GM19035 (cell line): ENCODE measurements at regions not wholly inside any gene's neighbourhood (a gene's known extent, or its start where the extent isn't known, plus 50 kb on each side); places are given as distances from the start of the nearest gene placed in this dataset.
"Not testable (repeated sequence)": the region's sequence is repeated elsewhere in the genome, so short reads cannot be mapped to it uniquely, and the experiment has no call there.

Experiments used
- ATAC-seq: cut with Tn5 transposase; IDR thresholded peaks from one replicate; pipeline ENCODE4 v1.9.1; 2021; ENCODE audit not compliant: unreplicated experiment

DNA sequence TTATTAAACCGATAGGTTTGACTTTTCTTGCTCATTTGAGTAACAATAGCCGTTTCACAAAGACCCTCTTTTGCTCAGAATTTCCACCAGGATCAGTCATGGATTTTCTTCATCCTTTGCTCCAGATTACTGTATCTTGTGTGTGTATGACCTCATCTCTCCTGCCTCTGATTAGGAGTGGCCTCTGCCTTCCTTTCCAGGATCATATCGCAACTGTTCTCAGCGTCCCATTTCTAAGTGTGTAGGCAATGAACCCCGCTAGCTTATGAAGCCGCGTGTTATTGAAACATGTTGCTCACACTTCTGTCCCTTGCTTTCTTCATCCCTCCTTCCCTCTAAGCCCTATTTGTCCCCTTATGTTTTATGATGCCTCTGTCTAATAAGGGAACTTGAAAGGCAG is 169.8 kb upstream of the RPS23 start:
- no peak for ATAC-seq

- no peak for ATAC-seq
Measured at GRCh38 chr5:82446809-82447208, 168.7 kb upstream of the RPS23 start.

DNA sequence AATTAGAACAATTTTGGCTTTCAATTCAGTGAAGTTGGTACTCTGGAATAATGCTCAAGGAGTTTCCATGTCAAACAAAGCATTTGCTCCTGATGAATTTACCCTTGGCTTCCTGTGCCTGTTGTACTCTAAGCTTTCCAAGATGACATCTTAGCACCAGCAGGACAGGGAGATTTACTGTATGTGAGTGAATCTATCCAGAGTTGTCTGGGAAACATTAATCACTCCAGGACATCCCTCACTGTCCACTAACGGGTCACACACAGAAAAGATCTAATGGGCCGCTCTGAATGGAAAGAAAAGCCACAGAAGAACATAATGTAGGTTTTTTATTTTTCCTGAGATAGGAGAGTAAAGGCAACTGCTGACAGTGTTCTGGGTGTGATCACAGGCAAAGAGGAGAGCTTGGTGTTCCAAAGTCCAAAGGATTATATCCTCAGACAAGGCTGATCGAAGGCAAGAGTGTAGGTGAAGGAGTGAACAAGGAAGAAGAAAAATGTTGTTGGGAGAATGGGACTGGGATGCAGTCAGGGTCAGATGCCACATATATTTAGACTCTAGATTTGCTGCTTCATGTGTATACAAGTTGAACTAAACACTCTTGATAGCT is 167.7 kb upstream of the RPS23 start:
- ATAC-seq: no peak

DNA sequence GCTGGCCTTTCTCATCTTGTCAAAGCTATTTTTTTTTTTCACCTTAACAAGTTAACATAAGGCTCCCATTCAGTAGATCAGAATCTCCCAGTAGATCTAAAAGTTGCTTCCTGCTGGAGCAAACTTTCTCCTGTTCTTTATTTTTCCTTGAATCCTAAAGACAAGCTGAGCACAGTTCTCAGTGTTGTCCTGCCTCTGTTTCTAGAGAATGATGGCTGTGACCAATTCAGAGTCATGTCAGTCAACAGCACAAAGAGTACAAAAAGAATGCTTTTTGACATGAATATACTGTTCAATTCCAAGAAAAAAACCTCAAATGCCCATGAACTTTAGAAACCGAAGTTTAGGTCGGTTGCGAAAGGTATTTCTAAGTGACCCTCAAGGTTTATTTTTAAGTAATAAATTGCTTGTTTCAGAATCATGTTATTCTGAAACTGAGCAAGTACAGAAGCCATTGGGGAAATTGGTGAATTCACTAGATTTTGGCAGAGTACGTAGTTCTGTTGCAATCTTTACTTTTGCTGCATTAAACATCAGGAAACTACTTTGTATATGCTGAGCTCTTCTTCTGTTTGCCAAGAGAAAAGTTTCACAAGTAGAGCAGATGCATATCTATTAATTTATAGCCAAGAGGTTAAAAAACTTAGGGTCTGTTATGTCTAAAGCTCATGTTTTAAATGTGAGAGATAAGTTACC is 161.7 kb upstream of the RPS23 start:
- ATAC-seq: no peak

DNA sequence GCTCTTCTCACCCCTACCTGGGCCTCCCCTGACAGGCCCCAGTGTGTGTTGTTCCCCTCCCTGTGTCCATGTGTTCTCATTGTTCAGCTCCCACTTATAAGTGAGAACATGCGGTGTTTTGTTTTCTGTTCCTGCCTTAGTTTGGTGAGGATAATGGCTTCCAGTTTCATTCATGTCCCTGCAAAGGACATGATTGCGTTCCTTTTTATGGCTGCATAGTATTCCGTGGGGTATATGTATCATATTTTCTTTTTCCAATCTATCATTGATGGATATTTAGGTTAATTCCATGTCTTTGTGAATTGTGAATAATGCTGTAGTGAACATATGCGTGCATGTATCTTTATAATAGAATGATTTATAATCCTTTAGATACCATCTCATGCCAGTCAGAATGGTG is 159.4 kb upstream of the RPS23 start:
- ATAC-seq: not testable (repeated sequence)

DNA sequence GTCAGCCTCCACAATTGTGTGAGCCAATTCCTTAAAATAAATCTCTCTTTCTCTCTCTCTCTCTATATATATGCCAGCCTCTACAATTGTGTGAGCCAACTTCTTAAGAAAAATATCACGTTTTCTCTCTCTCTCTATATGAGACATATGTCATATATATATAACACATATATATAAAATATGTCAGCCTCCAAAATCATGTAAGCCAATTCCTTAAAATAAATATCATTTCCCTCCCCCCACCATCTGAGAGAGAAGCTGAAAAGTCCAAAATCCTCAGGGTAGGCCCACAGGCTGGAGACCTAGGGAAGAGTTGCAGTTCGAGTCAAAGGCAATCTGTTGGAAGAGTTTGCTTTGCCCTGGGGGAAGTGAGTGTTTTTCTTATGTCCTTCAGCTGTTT is 158.1 kb upstream of the RPS23 start:
- no peak for ATAC-seq

DNA sequence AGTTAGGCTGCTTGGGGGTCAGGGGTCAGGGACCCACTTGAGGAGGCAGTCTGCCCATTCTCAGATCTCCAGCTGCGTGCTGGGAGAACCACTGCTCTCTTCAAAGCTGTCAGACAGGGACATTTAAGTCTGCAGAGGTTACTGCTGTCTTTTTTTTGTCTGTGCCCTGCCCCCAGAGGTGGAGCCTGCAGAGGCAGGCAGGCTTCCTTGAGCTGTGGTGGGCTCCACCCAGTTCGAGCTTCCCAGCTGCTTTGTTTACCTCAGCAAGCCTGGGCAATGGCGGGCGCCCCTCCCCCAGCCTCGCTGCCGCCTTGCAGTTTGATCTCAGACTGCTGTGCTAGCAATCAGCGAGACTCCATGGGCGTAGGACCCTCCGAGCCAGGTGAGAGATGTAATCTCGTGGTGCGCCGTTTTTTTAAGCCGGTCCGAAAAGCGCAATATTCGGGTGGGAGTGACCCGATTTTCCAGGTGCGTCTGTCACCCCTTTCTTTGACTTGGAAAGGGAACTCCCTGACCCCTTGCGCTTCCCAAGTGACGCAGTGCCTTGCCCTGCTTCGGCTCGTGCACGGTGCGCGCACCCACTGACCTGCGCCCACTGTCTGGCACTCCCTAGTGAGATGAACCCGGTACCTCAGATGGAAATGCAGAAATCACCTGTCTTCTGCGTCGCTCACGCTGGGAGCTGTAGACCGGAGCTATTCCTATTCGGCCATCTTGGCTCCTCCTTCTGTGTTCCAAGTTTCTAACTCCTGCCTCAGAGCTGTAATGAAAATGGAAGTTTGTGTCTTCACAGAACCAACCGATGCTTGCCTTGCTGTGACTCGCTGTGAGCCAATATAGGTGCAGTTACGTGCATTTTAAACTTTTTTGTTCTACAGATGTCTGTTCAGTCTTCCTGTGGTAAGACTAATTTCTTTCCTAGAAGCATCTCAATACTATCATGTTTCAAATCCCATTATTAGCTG is 156.8 kb upstream of the RPS23 start:
- not testable (repeated sequence) for ATAC-seq

DNA sequence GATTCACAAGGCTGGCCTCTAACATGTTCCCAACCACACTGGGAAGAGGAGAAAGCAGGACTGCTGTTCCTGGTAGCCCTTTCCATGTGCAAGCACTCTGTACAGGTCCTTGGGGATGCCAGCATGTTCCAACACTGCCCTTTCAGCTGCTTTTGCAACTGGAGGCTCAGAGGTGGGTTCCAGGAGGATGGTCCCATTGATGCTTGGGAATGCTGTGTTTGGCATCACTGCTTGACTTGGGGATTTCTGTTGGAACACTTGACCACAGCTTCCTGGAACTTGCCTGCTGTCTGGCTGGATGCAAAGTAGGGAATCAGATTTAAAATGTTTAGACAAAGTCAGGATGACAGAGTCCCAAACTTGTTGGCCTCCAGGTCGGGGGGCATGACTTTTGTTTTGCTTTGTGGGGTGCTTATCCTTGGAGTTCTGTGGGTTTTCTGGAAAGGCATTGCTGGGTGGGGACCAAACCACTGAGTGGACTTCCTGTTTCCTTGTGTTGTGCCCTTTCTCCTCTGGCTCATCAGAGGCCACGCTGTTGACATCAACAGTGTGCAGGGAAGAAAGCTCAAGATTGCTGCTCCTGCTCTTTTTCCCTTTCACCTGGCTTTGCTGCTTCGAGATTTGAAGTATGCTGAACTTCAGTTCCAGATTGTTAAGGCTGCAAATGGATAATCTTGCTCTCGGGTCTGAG is 148.5 kb upstream of the RPS23 start:
- ATAC-seq: no peak

DNA sequence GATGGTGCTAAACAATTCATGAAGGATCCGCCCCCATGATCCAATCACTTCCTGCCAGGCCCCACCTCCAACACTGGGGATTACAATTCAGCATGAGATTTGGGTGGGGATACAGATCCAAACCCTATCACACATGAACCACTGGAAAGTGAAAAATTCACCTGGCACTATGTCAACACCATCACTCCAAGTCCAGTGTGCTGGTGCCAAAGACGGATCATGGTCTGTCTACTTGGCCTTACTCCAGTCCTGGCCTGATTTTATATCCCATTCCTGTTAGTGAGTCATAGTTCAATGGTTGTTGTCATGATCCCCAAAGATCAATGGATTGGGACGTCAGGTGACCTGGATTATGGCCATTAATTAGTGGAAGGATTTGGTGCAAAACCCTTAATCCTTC is 147.4 kb upstream of the RPS23 start:
- no peak for ATAC-seq

DNA sequence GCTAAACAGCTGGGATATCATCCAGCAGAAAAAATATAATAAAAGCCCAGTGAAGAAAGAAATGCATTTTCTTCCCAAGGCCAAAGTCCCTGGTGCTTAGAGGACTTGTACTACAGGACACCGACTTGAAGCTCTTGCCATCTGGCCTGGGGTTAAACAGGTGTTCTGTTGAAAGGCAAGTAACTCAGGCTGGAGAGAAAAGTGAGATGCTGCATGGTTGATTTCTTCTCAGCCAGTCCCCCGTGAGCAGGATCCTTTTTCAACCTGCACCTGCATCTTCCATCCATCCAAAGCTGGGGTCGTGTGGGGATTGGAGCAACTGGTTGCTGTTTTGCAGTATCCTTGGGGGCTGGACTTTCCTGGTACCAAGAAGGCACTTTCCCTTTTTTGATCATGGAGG is 146.1 kb upstream of the RPS23 start:
- no peak for ATAC-seq

GRCh38 chr5:82422751-82423181 is 144.6 kb upstream of the RPS23 start:
- ATAC-seq: no peak

- ATAC-seq: no peak
Measured at GRCh38 chr5:82422001-82422740, 144.0 kb upstream of the RPS23 start.

DNA sequence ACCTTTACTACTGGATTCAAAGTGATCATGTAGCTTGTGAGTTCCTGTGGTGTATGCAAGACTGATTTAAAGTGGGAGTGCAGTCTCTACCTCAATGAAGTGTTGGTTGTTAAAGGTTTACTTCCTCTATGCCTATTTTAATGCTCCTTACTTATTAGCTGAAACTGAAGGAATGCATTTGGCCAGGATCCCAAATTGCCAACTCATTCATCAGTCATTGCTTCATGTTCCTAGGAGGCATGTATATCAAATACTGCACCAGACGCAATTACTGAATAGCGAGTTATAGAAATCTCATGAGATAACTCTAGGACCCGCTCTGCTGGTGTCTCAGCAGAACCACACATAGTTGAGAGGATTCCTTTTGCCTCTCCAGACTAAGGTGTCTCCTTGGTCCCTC is 143.0 kb upstream of the RPS23 start:
- no peak for ATAC-seq

GRCh38 chr5:82420524-82420923 is 142.4 kb upstream of the RPS23 start:
- not testable (repeated sequence) for ATAC-seq

DNA sequence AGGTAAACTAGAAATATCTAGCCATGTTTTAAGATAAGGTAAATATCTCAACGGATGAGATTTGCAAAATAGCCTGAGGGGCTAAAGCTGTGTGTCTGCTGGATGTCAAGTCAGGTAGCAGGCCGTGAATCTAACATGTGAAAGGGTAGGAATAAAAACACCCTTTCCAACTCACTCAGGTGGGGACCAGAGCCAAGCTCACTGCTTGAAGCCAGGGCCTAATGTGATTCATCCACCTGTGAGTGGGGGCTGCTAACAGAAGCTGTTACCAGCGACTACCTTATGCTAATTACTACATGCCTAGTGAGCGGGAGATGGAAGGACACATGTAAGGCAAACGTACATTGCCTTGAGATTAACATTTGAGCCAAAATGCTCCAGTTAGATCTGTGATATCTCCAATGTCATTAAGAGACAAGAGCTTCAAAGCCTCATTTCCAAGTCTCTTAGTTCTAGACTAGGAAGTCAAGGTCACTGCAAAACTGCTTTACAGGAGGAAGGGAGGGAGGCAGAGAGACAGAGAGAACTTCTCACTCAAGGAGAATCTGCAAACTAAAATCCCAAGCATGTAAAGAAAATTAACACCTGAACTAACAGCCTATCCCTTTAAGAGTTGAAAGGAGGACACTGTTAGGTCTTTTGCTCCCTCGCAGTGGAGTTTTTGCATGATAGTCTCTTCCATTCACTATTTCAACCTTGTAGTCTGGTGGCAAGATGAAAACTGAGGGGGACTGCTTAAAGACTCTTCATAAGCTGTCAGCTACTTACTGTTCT is 141.6 kb upstream of the RPS23 start:
- ATAC-seq: no peak

- no peak for ATAC-seq
Measured at GRCh38 chr5:82418608-82418950, 140.4 kb upstream of the RPS23 start.

DNA sequence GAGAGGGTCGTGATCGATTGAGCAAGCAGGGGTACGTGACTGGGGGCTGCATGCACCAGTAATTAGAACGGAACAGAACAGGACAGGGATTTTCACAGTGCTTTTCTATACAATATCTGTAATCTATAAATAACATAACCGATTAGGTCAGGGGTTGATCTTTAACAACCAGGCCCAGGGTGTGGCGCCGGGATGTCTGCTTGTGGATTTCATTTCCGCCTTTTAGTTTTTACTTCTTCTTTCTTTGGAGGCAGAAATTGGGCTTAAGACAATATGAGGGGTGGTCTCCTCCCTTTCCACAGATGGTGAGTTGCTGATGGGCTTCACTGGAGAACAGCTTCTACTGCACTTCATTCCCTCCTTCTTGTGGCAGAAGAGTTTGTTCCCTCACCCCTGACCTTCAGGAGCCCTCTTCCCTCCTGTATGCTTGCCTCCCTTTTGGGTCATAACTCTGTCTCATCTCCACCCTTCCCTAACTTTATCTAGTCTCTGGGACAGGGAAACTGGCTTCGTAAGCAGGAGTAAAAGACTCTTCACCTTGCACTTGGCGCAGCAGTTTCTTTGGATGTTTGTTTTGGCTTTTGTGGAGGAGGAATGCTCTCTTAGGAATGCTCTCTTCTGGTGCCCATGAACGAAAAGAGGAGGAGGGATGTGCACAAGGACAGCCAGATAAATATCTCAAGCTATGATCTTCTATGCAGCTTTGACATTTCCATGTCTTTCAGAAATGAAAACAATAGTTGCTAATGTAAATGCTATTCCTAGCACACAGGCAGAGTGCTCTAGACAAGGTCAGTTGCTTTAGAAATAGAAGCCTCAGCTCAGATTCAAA is 139.8 kb upstream of the RPS23 start:
- ATAC-seq: no peak

- no peak for ATAC-seq
Measured at GRCh38 chr5:82416512-82416911, 138.4 kb upstream of the RPS23 start.

DNA sequence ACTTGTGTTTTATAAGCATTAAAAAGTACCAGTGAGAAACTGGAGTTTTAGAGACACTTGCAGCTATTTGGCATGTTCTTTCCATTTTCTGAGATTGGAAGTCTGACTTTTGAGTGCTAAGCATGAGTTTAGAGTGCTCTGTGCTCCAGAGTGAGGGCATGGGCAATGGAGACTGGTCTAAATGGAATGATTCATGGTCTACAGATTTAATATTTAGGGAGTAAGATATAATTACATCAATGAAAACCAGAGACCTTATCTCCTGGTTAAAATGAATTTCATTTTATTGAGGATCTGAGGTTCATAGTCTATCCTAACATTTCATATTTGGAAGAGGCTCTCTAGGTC is 135.9 kb upstream of the RPS23 start:
- no peak for ATAC-seq
